ENCODE measurements at regions not wholly inside any gene's neighbourhood (a gene's known extent, or its start where the extent isn't known, plus 50 kb on each side); places are given as distances from the start of the nearest gene placed in this dataset.

DNA sequence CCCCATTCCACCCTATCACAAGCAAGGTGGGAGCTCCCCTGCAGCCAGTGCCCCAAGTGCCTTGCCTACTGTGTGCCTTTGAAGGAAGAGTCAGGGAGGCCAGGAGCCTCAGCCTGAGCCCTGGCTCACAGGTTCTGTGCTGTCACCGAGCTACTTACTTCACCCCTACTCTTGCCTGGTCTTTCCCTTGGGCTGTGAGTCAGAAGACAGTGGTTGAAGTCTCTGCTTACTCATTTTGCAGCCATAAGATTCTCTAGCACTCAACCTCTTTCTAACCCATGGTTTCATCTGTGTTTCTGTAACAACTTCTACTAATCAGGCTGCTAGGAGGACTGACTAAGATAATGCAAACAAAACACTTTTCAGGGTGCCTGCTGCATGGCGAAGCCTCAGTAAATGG is 114.5 kb downstream of the PLCE1 start:
- DNase-seq (ENCODE audit: extremely low spot score): no peak
- ChIA-PET POLR2A (no interaction called here), CTCF (interaction anchor here (1.6 kb wide), 1 partner anchor 10 kb away, joined by 3 read pairs; no protein-coding TSS in a partner anchor)
- no peak for TF ChIP-seq CTCF (IDR thresholded peaks at IDR 0.05; ENCODE audit: control extremely low read depth, extremely low read depth, low read depth, missing control alignments)

- DNase-seq (ENCODE audit: extremely low spot score): no peak
- ChIA-PET CTCF (no interaction called here), POLR2A (no interaction called here)
- no peak for TF ChIP-seq CTCF (IDR thresholded peaks at IDR 0.05; ENCODE audit: control extremely low read depth, extremely low read depth, low read depth, missing control alignments)
Observed at GRCh38 chr10:94111367-94111766, 117.6 kb downstream of the PLCE1 start.

- CTCF ChIA-PET: no interaction called here
- TF ChIP-seq CTCF (IDR thresholded peaks at IDR 0.05; ENCODE audit: control extremely low read depth, extremely low read depth, low read depth, missing control alignments): no peak
- no peak for DNase-seq (ENCODE audit: extremely low spot score)
- POLR2A ChIA-PET: no interaction called here
Observed at GRCh38 chr10:94112321-94112720, 118.6 kb downstream of the PLCE1 start.

DNA sequence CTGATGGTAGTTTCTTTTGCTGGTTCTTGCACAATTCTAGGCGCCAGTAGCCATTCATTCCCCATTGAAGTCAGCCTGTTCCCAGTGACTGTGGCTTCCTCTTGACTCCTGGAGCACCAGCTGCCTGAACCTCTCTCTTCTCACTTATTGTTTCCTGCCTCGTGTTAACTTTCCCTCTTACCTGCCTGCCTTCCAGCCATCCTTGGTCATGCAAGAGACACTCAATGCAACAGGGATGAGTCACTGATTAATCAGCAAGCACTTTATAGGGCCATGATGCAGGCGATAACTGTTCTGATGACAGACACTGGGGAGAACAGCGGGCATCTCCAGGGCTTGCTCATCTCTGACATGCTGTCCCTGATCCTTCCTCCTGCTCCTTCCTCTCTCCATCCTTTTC is 122.0 kb downstream of the PLCE1 start:
- TF ChIP-seq CTCF (IDR thresholded peaks at IDR 0.05; ENCODE audit: control extremely low read depth, extremely low read depth, low read depth, missing control alignments): no peak
- ChIA-PET CTCF (no interaction called here), POLR2A (no interaction called here)

GRCh38 chr10:94116848-94117247 is 123.1 kb downstream of the PLCE1 start:
- POLR2A ChIA-PET: no interaction called here
- CTCF ChIA-PET: interaction anchor here (0.9 to 1.7 kb wide), 3 partner anchors 9 to 26 kb away, joined by 3 to 8 read pairs (median 6); no protein-coding TSS in a partner anchor
- DNase-seq (ENCODE audit: extremely low spot score): no peak
- no peak for TF ChIP-seq CTCF (IDR thresholded peaks at IDR 0.05; ENCODE audit: control extremely low read depth, extremely low read depth, low read depth, missing control alignments)

More for the DNA sequence above, 122.0 kb downstream of the PLCE1 start:
- no peak for DNase-seq (ENCODE audit: extremely low spot score)

- no peak for DNase-seq (ENCODE audit: extremely low spot score)
- ChIA-PET CTCF (interaction anchor here (1.6 kb wide), 1 partner anchor 8 kb away, joined by 4 read pairs; no protein-coding TSS in a partner anchor), POLR2A (no interaction called here)
- no peak for TF ChIP-seq CTCF (IDR thresholded peaks at IDR 0.05; ENCODE audit: control extremely low read depth, extremely low read depth, low read depth, missing control alignments)
Observed at GRCh38 chr10:94122211-94122610, 128.5 kb downstream of the PLCE1 start.

Measured in GM10248 (cell line).